ENCODE measurements at regions not wholly inside any gene's neighbourhood (a gene's known extent, or its start where the extent isn't known, plus 50 kb on each side); places are given as distances from the start of the nearest gene placed in this dataset.

- no peak for DNase-seq (ENCODE audit: low read depth)
These were observed 51.6 kb downstream of the SPANXA2 start for GRCh38 chrX:141641138-141641537.

- DNase-seq (ENCODE audit: low read depth), result peak; percentile 30
These were observed 53.5 kb downstream of the SPANXA2 start for GRCh38 chrX:141642979-141643378.

All from RPMI7951 (cell line).